ENCODE measurements at regions not wholly inside any gene's neighbourhood (a gene's known extent, or its start where the extent isn't known, plus 50 kb on each side); places are given as distances from the start of the nearest gene placed in this dataset.

GRCh38 chr3:137410028-137410427 is 354.1 kb upstream of the SOX14 start:
- H3K27ac ChIP-seq (ENCODE audit: insufficient read depth, low read length), result no peak overlapping the region
- H3K18ac ChIP-seq (ENCODE audit: low read depth, low read length), result no peak overlapping the region
- peaks cover 8% of the 10 kb centered on the region for H3K9me3 ChIP-seq (ENCODE audit: control insufficient read depth, insufficient read depth, low read length)
- no peak overlapping the region for H3K4me3 ChIP-seq (ENCODE audit: insufficient read depth, low read depth, low read length)
- H2BK15ac ChIP-seq (ENCODE audit: low read depth, low read length), result no peak overlapping the region
- no peak overlapping the region for H2AFZ ChIP-seq (replicated peaks; ENCODE audit: low read length, poor library complexity)
- no peak overlapping the region for H2AK5ac ChIP-seq (ENCODE audit: low read depth, low read length)
- no CpG with 5 or more reads among the region's 1 CpG for WGBS, 2 experiments (ENCODE audit: extremely low coverage in 2 of 2, insufficient read length in 1 of 2)
- no peak overlapping the region for H4K5ac ChIP-seq (ENCODE audit: low read depth, low read length)
- no peak overlapping the region for H2BK20ac ChIP-seq (ENCODE audit: low read depth, low read length)
- ChIA-PET CTCF (no interaction called here), POLR2A (ENCODE audit: unreplicated experiment) (no interaction called here)
- ATAC-seq (ENCODE audit: low read depth) (no peak), DNase-seq (no peak)
- H4K8ac ChIP-seq (ENCODE audit: low read depth in 2 of 2, low read length in 2 of 2), result no peak overlapping the region
- H3K9ac ChIP-seq (ENCODE audit: low read depth, low read length), result no peak overlapping the region
- H3K4me2 ChIP-seq (ENCODE audit: low read depth, low read length), result no peak overlapping the region
- H3K36me3 ChIP-seq (ENCODE audit: control insufficient read depth, insufficient read depth, low read length), result no peaks in the 10 kb centered on the region
- H3K14ac ChIP-seq (replicated peaks; ENCODE audit: low read depth, low read length), result no peak overlapping the region
- no peak overlapping the region for H3K23ac ChIP-seq (ENCODE audit: low read depth, low read length)
- intact Hi-C loops (cut with micrococcal nuclease) (no loop called here), dilution Hi-C loops (cut with HindIII; ENCODE audit: low sequenced_read_pairs, unreplicated experiment) (no loop called here), in situ Hi-C loops (cut with MboI; ENCODE audit: low sequenced_read_pairs) (no loop called here)
- no peak overlapping the region for H3K56ac ChIP-seq (ENCODE audit: extremely low read depth, insufficient read depth, low read length)
- no TSS peak for BruUV-seq (replicated peaks)
- H2BK120ac ChIP-seq (ENCODE audit: low read depth, low read length), result no peak overlapping the region
- no peaks in the 10 kb centered on the region for H3K27me3 ChIP-seq (ENCODE audit: control insufficient read depth, insufficient read depth, low read length)
- H3K4me1 ChIP-seq (ENCODE audit: control insufficient read depth, insufficient read depth, low read length), result no peaks in the 10 kb centered on the region
- no peak overlapping the region for H2BK5ac ChIP-seq (ENCODE audit: low read depth, low read length, poor library complexity, severe bottlenecking)
- no peaks in the 10 kb centered on the region for H3K79me1 ChIP-seq (ENCODE audit: low read depth in 1 of 2, low read length in 2 of 2)
- no peak overlapping the region for H4K91ac ChIP-seq (ENCODE audit: insufficient read depth, low read depth, low read length)
- TF ChIP-seq SMC3 (IDR thresholded peaks at IDR 0.05; ENCODE audit: low read depth, low read length), result no peak
- peak; percentile 65 for TF ChIP-seq MAFK (IDR thresholded peaks at IDR 0.05; ENCODE audit: low read depth, low read length)
- TF ChIP-seq FOS (IDR thresholded peaks at IDR 0.05; ENCODE audit: low read depth, low read length), result no peak
- no peak for TF ChIP-seq POLR2A (IDR thresholded peaks at IDR 0.05; ENCODE audit: low read depth, low read length)
- no peak for TF ChIP-seq RAD21 (IDR thresholded peaks at IDR 0.05; ENCODE audit: low read length)
- no peaks in the 10 kb centered on the region for H4K20me1 ChIP-seq (ENCODE audit: insufficient read depth, low read length)
- no peak overlapping the region for H3K4ac ChIP-seq (ENCODE audit: low read depth, low read length)
- H3K9me1 ChIP-seq (ENCODE audit: insufficient read depth, low read length), result no peaks in the 10 kb centered on the region
- no peak overlapping the region for H2AK9ac ChIP-seq (replicated peaks; ENCODE audit: low read depth, low read length, poor library complexity)
